SU-DHL-6 (cell line): ENCODE measurements at regions not wholly inside any gene's neighbourhood (a gene's known extent, or its start where the extent isn't known, plus 50 kb on each side); places are given as distances from the start of the nearest gene placed in this dataset.

Experiments used
- CTCF ChIP-seq: fragments of 200-600 bp; sonication (generic); IDR thresholded peaks from one replicate; pipeline ENCODE4 v1.5.1; 2017; ENCODE audit warnings: antibody characterized with exemption, mild to moderate bottlenecking, low read length, moderate library complexity; ENCODE audit not compliant: insufficient read depth, poor library complexity, severe bottlenecking
- EZH2phosphoT487 ChIP-seq: fragments of 200-600 bp; sonication (generic), shearing (Covaris generic); conservative IDR thresholded peaks from 2 replicates; pipeline ENCODE4 v1.6.1; 2018; ENCODE audit warnings: mild to moderate bottlenecking, antibody characterized with exemption, low read length, moderate library complexity, mixed read lengths

- no peak for TF ChIP-seq EZH2phosphoT487
- no peak for TF ChIP-seq CTCF
These were observed 459.2 kb upstream of the ALCAM start for GRCh38 chr3:104907507-104907906.
